GM23338 (cell line): ENCODE measurements at regions not wholly inside any gene's neighbourhood (a gene's known extent, or its start where the extent isn't known, plus 50 kb on each side); places are given as distances from the start of the nearest gene placed in this dataset.

Experiments used
- ATAC-seq: fragments of 200-7000 bp; cut with Tn5 transposase; 3 replicates; pipeline ENCODE4 v1.9.1; 2020
- DNase-seq: peaks from one replicate; pipeline ENCODE4 v3.0.0-alpha.2; 2015; ENCODE audit warnings: low spot score
- H2AFZ ChIP-seq: fragments of 200-600 bp; sonication (generic); 2 replicates; pipeline ENCODE4 v1.8.0; 2016; ENCODE audit warnings: antibody characterized with exemption, mild to moderate bottlenecking, moderate library complexity
- H3F3A ChIP-seq: fragments of 200-600 bp; sonication (generic); replicated peaks from 2 replicates; pipeline ENCODE4 v1.8.0; 2017; ENCODE audit warnings: antibody characterized with exemption, mixed run types, low read depth
- H3K27ac ChIP-seq: fragments of 200-600 bp; sonication (generic); 2 replicates; pipeline ENCODE4 v1.6.1; 2016; ENCODE audit warnings: low read depth
- H3K27me3 ChIP-seq: fragments of 200-600 bp; sonication (generic); 2 replicates; pipeline ENCODE4 v1.8.0; 2016; ENCODE audit warnings: mild to moderate bottlenecking, mixed run types, moderate library complexity; ENCODE audit not compliant: insufficient read depth
- H3K36me3 ChIP-seq: fragments of 200-600 bp; sonication (generic); 2 replicates; pipeline ENCODE4 v1.8.0; 2016; ENCODE audit warnings: mild to moderate bottlenecking; ENCODE audit not compliant: insufficient read depth
- H3K4me1 ChIP-seq: fragments of 200-600 bp; sonication (generic); 2 replicates; pipeline ENCODE4 v1.8.0; 2016; ENCODE audit warnings: mild to moderate bottlenecking, moderate library complexity; ENCODE audit not compliant: insufficient read depth
- H3K4me2 ChIP-seq: fragments of 200-600 bp; sonication (generic); 2 replicates; pipeline ENCODE4 v1.7.1; 2017; ENCODE audit warnings: mixed run types
- H3K4me3 ChIP-seq: fragments of 200-600 bp; sonication (generic); 2 replicates; pipeline ENCODE4 v1.6.1; 2016; ENCODE audit warnings: mixed run types
- H3K79me2 ChIP-seq: fragments of 200-600 bp; sonication (generic); replicated peaks from 2 replicates; pipeline ENCODE4 v1.8.0; 2017; ENCODE audit warnings: mild to moderate bottlenecking; ENCODE audit not compliant: insufficient read depth
- H3K9me2 ChIP-seq: fragments of 200-600 bp; sonication (generic); 2 replicates; pipeline ENCODE4 v1.8.0; 2017; ENCODE audit not compliant: insufficient read depth
- H4K20me1 ChIP-seq: fragments of 200-600 bp; sonication (generic); replicated peaks from 2 replicates; pipeline ENCODE4 v1.8.0; 2017; ENCODE audit warnings: mild to moderate bottlenecking; ENCODE audit not compliant: insufficient read depth
- H3K27ac Mint-ChIP-seq: 2 replicates; pipeline ENCODE4 v1.8.0; 2020; ENCODE audit warnings: inconsistent platforms, mild to moderate bottlenecking, moderate library complexity, mixed read lengths
- H3K27me3 Mint-ChIP-seq: 3 replicates; pipeline ENCODE4 v1.8.0; 2022; ENCODE audit warnings: low read depth, mild to moderate bottlenecking, moderate library complexity, mixed read lengths, inconsistent platforms; ENCODE audit not compliant: insufficient read depth, poor library complexity
- H3K36me3 Mint-ChIP-seq: 3 replicates; pipeline ENCODE4 v1.8.0; 2021; ENCODE audit warnings: low read depth, mild to moderate bottlenecking, inconsistent platforms, moderate library complexity, mixed read lengths
- H3K4me1 Mint-ChIP-seq: 3 replicates; pipeline ENCODE4 v1.8.0; 2020; ENCODE audit warnings: mild to moderate bottlenecking, inconsistent platforms, mixed read lengths
- H3K4me3 Mint-ChIP-seq: 3 replicates; pipeline ENCODE4 v1.8.0; 2021; ENCODE audit warnings: moderate library complexity, mild to moderate bottlenecking, inconsistent platforms, mixed read lengths
- H3K9me3 Mint-ChIP-seq: 3 replicates; pipeline ENCODE4 v1.8.0; 2020; ENCODE audit warnings: moderate library complexity, mild to moderate bottlenecking, inconsistent platforms, mixed read lengths
- CREB1 ChIP-seq: fragments of 250-450 bp; sonication (Bioruptor Pico); IDR thresholded peaks from 2 replicates; pipeline ENCODE4 v1.5.0; 2020; ENCODE audit warnings: low read depth, mild to moderate bottlenecking, moderate library complexity
- CTCF ChIP-seq, 2 experiments: fragments of 200-600 bp in 1 of 2; sonication (generic) in 1 of 2; conservative IDR thresholded peaks; 2 replicates each; pipeline versions ENCODE4 v1.5.1 to v1.6.1; 2016 to 2017; ENCODE audit warnings: antibody characterized with exemption in 2 of 2, low read depth in 2 of 2, mild to moderate bottlenecking in 2 of 2, moderate library complexity in 1 of 2
- ETS1 ChIP-seq: IDR thresholded peaks from 2 replicates; pipeline ENCODE4 v1.6.1; 2016; ENCODE audit warnings: antibody characterized with exemption
- EZH2 ChIP-seq: fragments of 200-600 bp; sonication (generic); IDR thresholded peaks from one replicate; pipeline ENCODE4 v1.8.0; 2017; ENCODE audit warnings: antibody characterized with exemption, mild to moderate bottlenecking, low read depth; ENCODE audit not compliant: unreplicated experiment
- JUNB ChIP-seq: IDR thresholded peaks from one replicate; pipeline ENCODE4 v1.6.1; 2016; ENCODE audit warnings: antibody characterized with exemption; ENCODE audit not compliant: unreplicated experiment
- STAT1 ChIP-seq: IDR thresholded peaks from one replicate; pipeline ENCODE4 v1.6.1; 2016; ENCODE audit warnings: antibody characterized with exemption; ENCODE audit not compliant: unreplicated experiment
- ZNF462 ChIP-seq: fragments of 250-450 bp; sonication (Bioruptor Pico); IDR thresholded peaks from 2 replicates; pipeline ENCODE4 v1.5.0; 2020; ENCODE audit warnings: mild to moderate bottlenecking, moderate library complexity

- no peak for TF ChIP-seq ZNF462 (CRISPR knock-in tag)
Measured at GRCh38 chr9:79781263-79781662, 209.5 kb downstream of the TLE4 start (continued).

- Mint-ChIP-seq H3K4me3 (no peak overlapping the region), H3K9me3 (no peaks in the 10 kb centered on the region), H3K4me1 (peaks cover 5% of the 10 kb centered on the region; the same call in 2 of the 3 replicates), H3K27me3 (no peaks in the 10 kb centered on the region), H3K27ac (no peak overlapping the region), H3K36me3 (no peaks in the 10 kb centered on the region)
- no peak overlapping the region for H3K27ac ChIP-seq
- peaks cover 18% of the 10 kb centered on the region; the same call in 1 of the 2 replicates for H3K9me2 ChIP-seq
- DNase-seq (no peak), ATAC-seq (no peak)
- no peak overlapping the region for H3K4me2 ChIP-seq
- no peaks in the 10 kb centered on the region for H3K27me3 ChIP-seq
- H3K4me3 ChIP-seq: no peak overlapping the region
- H3K4me1 ChIP-seq: no peaks in the 10 kb centered on the region; the same call in none of the 2 replicates
- no peaks in the 10 kb centered on the region for H3K79me2 ChIP-seq
- no peak overlapping the region for H2AFZ ChIP-seq
- no peaks in the 10 kb centered on the region for H4K20me1 ChIP-seq
- H3K36me3 ChIP-seq: no peaks in the 10 kb centered on the region
- no peaks in the 10 kb centered on the region for H3F3A ChIP-seq
- TF ChIP-seq ZNF462 (CRISPR knock-in tag) (no peak), CREB1 (no peak), EZH2 (no peak), CTCF (conservative IDR thresholded peaks at IDR 0.05; ENCODE audit: low read depth in 2 of 2) (no peak), JUNB (no peak), ETS1 (no peak), STAT1 (no peak)
Measured at GRCh38 chr9:79780559-79780958, 208.8 kb downstream of the TLE4 start.
